Gastrocnemius medialis (tissue), 4 donors: ENCODE measurements at regions not wholly inside any gene's neighbourhood (a gene's known extent, or its start where the extent isn't known, plus 50 kb on each side); places are given as distances from the start of the nearest gene placed in this dataset.

Source experiments
- ATAC-seq, 2 donors: fragments of 150-250 bp; one replicate each; pipeline ENCODE4 v1.9.1; 2016
- DNase-seq, 2 donors: peaks; one replicate each; pipeline ENCODE4 v3.0.0-alpha.2; 2019
- H3K27ac ChIP-seq, 4 donors: fragments of 200-600 bp; sonication (generic); 1 replicate in 1 of 4; 2 replicates in 3 of 4; pipeline ENCODE4 v1.5.1; 2016 to 2018; ENCODE audit warnings: mild to moderate bottlenecking in 2 of 4, moderate library complexity in 1 of 4
- H3K27me3 ChIP-seq, 3 donors: fragments of 200-600 bp; sonication (generic) in 2 of 3; 1 replicate in 1 of 3; 2 replicates in 2 of 3; pipeline versions ENCODE4 v1.5.1 to v1.6.0; 2016 to 2019; ENCODE audit warnings: mild to moderate bottlenecking in 1 of 3, moderate library complexity in 1 of 3
- H3K36me3 ChIP-seq, 2 donors: fragments of 200-600 bp; sonication (generic) in 1 of 2; one replicate each; pipeline ENCODE4 v1.5.1; 2017 to 2018
- H3K4me1 ChIP-seq, 2 donors: fragments of 200-600 bp; sonication (generic) in 1 of 2; one replicate each; pipeline ENCODE4 v1.5.1; 2016 to 2017; ENCODE audit warnings: mild to moderate bottlenecking in 2 of 2
- H3K4me3 ChIP-seq, 4 donors: fragments of 200-600 bp; sonication (generic) in 3 of 4; 1 replicate in 1 of 4; 2 replicates in 3 of 4; pipeline ENCODE4 v1.5.1; 2016 to 2019; ENCODE audit warnings: mild to moderate bottlenecking in 2 of 4
- H3K9me3 ChIP-seq, 3 donors: fragments of 200-600 bp; sonication (generic) in 2 of 3; 1 replicate in 1 of 3; 2 replicates in 2 of 3; pipeline ENCODE4 v1.5.1; 2016 to 2019
- CTCF ChIP-seq, 5 experiments: fragments of 450-650 bp in 3 of 5; fragments of 200-600 bp in 2 of 5; sonication (generic) in 2 of 5; IDR thresholded peaks in 4 of 5; conservative IDR thresholded peaks in 1 of 5; 1 replicate in 4 of 5; 2 replicates in 1 of 5; pipeline ENCODE4 v1.5.1; 2016 to 2019; ENCODE audit warnings: antibody characterized with exemption in 5 of 5, mild to moderate bottlenecking in 3 of 5, moderate library complexity in 3 of 5
- POLR2A ChIP-seq, 2 donors: fragments of 450-650 bp; IDR thresholded peaks; one replicate each; pipeline ENCODE4 v1.6.1; 2017; ENCODE audit warnings: antibody characterized with exemption in 2 of 2, mild to moderate bottlenecking in 2 of 2, moderate library complexity in 2 of 2
- in situ Hi-C, 4 donors: fragments of 200-750 bp; cut with MboI; loops; one replicate each; pipeline versions ENCODE4 v1.15.0 to v1.8.0; 2017; ENCODE audit warnings: low sequenced_read_pairs in 4 of 4
- intact Hi-C: fragments of 100-400 bp; cut with DNase I; formaldehyde crosslinking; loops from one replicate; pipeline ENCODE4 v1.15.1; 2023; ENCODE audit warnings: low total_unique reads

GRCh38 chr2:150346806-150347205 lies 140.7 kb downstream of the RND3 start:
- Histone ChIP-seq H3K4me1 (no peaks in the 10 kb centered on the region), H3K27ac (no peak overlapping the region), H3K36me3 (no peaks in the 10 kb centered on the region), H3K4me3 (no peak overlapping the region), H3K27me3 (no peaks in the 10 kb centered on the region), H3K9me3 (no peaks in the 10 kb centered on the region)
- no peak for TF ChIP-seq POLR2A (IDR thresholded peaks at IDR 0.05)
- in situ Hi-C loops (no loop called here), intact Hi-C loops (no loop called here)
- no peak for DNase-seq
- no peak for ATAC-seq

- intact Hi-C loops (no loop called here), in situ Hi-C loops (no loop called here)
- DNase-seq (no peak), ATAC-seq (no peak)
- TF ChIP-seq CTCF (IDR thresholded peaks at IDR 0.05 in 4 of 5, conservative IDR thresholded peaks at IDR 0.05 in 1 of 5) (no peak), POLR2A (IDR thresholded peaks at IDR 0.05) (no peak)
- no peaks in the 10 kb centered on the region for H3K36me3 ChIP-seq
- no peaks in the 10 kb centered on the region for H3K4me1 ChIP-seq
- no peak overlapping the region for H3K4me3 ChIP-seq
- no peaks in the 10 kb centered on the region for H3K9me3 ChIP-seq
- H3K27ac ChIP-seq = no peak overlapping the region
- no peaks in the 10 kb centered on the region for H3K27me3 ChIP-seq
These were observed 145.3 kb downstream of the RND3 start for GRCh38 chr2:150341982-150342680.

GRCh38 chr2:150339951-150340350 lies 147.5 kb downstream of the RND3 start:
- no peak for ATAC-seq
- Histone ChIP-seq H3K9me3 (no peaks in the 10 kb centered on the region), H3K4me3 (no peak overlapping the region), H3K36me3 (no peaks in the 10 kb centered on the region), H3K27ac (no peak overlapping the region), H3K27me3 (no peaks in the 10 kb centered on the region), H3K4me1 (no peaks in the 10 kb centered on the region)
- DNase-seq = no peak
- intact Hi-C loops = no loop called here
- TF ChIP-seq CTCF (IDR thresholded peaks at IDR 0.05 in 4 of 5, conservative IDR thresholded peaks at IDR 0.05 in 1 of 5) = no peak
- TF ChIP-seq POLR2A (IDR thresholded peaks at IDR 0.05) = no peak
- in situ Hi-C loops = no loop called here

GRCh38 chr2:150339282-150339681 lies 148.2 kb downstream of the RND3 start:
- no peaks in the 10 kb centered on the region for H3K36me3 ChIP-seq
- no peaks in the 10 kb centered on the region for H3K27me3 ChIP-seq
- in situ Hi-C loops (no loop called here), intact Hi-C loops (no loop called here)
- H3K4me3 ChIP-seq = no peak overlapping the region
- no peak for DNase-seq
- H3K27ac ChIP-seq = no peak overlapping the region
- no peaks in the 10 kb centered on the region for H3K4me1 ChIP-seq
- no peaks in the 10 kb centered on the region for H3K9me3 ChIP-seq
- ATAC-seq = no peak
- TF ChIP-seq POLR2A (IDR thresholded peaks at IDR 0.05) (no peak), CTCF (IDR thresholded peaks at IDR 0.05 in 4 of 5, conservative IDR thresholded peaks at IDR 0.05 in 1 of 5) (no peak)

- no peaks in the 10 kb centered on the region for H3K9me3 ChIP-seq
- no peak overlapping the region for H3K27ac ChIP-seq
- ATAC-seq (no peak), DNase-seq (no peak)
- no peaks in the 10 kb centered on the region for H3K36me3 ChIP-seq
- no peaks in the 10 kb centered on the region for H3K27me3 ChIP-seq
- TF ChIP-seq POLR2A (IDR thresholded peaks at IDR 0.05) = no peak
- no peak for TF ChIP-seq CTCF (IDR thresholded peaks at IDR 0.05 in 4 of 5, conservative IDR thresholded peaks at IDR 0.05 in 1 of 5)
- intact Hi-C loops (no loop called here), in situ Hi-C loops (no loop called here)
- no peak overlapping the region for H3K4me3 ChIP-seq
- peaks cover 0 to 4% of the 10 kb centered on the region in 2 donors for H3K4me1 ChIP-seq
These were observed 151.9 kb downstream of the RND3 start for GRCh38 chr2:150335596-150335995.
